ENCODE measurements at regions not wholly inside any gene's neighbourhood (a gene's known extent, or its start where the extent isn't known, plus 50 kb on each side); places are given as distances from the start of the nearest gene placed in this dataset.
A peak's percentile ranks its signal among the peaks of the same experiment; 100 is the strongest.
"Not testable (repeated sequence)": the region's sequence is repeated elsewhere in the genome, so short reads cannot be mapped to it uniquely, and the experiment has no call there.

- DNase-seq (ENCODE audit: low spot score): no peak
These were observed 111.6 kb upstream of the ESRRB start for GRCh38 chr14:76264384-76264783.

DNA sequence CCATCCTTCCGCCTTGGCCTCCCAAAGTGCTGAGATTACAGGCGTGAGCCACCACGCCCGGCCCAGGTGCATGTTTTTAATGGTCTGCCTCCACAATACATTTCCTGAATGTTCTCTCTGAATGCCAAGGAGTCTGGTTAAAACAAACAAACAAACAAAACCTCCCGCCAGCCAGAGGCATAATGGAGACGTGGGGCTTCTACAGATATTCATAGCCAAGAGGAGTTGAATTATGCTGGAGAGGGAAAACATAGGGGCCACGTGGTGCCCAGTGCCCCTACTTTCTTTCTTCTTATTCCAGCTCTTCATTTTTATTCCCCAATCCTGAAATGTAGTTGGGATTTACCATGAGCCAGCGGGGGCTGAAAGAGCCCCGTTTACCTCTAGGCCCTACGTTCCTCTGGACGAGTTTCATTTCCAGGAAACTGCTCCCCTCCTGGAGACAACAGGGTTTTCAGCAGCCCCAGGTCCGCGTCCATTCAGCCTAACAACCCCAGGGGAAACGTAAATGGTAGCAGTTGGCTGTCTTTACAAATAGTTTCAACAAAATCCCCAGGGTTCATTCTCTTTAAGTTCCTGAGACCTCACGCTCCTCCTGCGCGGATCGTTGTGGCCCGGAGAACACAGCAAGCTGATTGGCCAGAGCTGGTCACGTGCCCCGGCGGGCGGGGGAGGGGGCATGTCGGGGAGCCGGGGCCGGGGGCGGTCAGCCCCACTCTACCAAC lies 108.5 kb upstream of the ESRRB start:
- peak; percentile 71 for DNase-seq (ENCODE audit: low spot score)

DNA sequence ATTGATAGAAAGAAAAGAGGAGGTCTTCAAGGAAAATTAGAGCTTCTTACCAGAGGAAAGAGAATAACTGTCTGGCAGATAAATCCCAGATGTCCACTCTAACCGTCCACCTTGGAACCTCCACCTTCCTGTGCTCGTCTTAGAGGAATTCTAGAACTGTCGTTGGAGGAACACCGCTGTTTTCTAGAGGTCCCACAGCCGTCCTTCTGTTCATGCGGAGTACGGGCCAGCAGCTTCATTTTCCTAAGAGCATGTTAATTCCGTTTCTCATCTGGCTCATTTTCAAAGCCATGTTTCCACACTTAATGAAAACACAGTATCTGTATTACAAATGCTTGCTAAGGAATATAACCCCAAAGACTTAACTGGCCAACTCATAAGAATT lies 107.9 kb upstream of the ESRRB start:
- no peak for DNase-seq (ENCODE audit: low spot score)

GRCh38 chr14:76268700-76269099 lies 107.2 kb upstream of the ESRRB start:
- DNase-seq (ENCODE audit: low spot score): no peak

DNA sequence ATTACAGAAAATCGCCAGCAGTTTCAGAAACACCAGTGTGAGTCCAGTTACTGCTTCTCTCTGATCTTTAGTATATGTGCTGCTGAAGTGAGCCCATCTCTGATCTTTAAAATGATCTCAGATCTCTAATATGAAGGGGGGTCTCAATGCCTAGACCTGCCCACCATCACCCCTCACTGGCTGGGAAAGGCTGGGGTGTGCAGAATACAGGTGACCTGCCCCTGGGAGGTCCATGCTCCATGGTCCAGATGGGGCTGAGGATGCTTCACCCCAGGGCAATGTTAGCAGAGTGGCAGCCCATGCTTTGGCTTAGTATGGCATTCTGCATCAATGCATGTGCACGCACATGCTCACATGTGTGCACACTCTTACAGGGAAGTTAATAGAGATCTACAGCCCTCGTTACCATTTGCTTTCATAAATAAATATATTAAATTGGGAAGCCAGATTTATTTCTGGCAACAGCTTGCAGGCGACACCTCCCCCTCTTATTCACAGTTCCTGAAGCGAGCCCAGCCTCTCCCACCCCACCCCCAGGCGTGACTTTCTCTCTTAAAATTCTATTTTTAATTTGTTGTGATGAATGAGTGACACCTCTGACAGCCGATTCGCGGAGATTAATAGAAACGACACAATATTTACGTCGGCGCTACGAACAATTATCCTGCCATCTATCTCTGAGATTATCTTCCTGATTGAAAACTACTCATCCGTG lies 104.7 kb upstream of the ESRRB start:
- DNase-seq (ENCODE audit: low spot score): no peak

- no peak for DNase-seq (ENCODE audit: low spot score)
These were observed 103.6 kb upstream of the ESRRB start for GRCh38 chr14:76272349-76272748.

- DNase-seq (ENCODE audit: low spot score): no peak
These were observed 103.2 kb upstream of the ESRRB start for GRCh38 chr14:76272774-76273173.

GRCh38 chr14:76273346-76273745 lies 102.6 kb upstream of the ESRRB start:
- DNase-seq (ENCODE audit: low spot score): no peak

- DNase-seq (ENCODE audit: low spot score): no peak
These were observed 101.6 kb upstream of the ESRRB start for GRCh38 chr14:76274324-76274723.

GRCh38 chr14:76277586-76278130 lies 98.3 kb upstream of the ESRRB start:
- DNase-seq (ENCODE audit: low spot score): no peak

GRCh38 chr14:76280221-76280620 lies 95.7 kb upstream of the ESRRB start:
- no peak for DNase-seq (ENCODE audit: low spot score)

DNA sequence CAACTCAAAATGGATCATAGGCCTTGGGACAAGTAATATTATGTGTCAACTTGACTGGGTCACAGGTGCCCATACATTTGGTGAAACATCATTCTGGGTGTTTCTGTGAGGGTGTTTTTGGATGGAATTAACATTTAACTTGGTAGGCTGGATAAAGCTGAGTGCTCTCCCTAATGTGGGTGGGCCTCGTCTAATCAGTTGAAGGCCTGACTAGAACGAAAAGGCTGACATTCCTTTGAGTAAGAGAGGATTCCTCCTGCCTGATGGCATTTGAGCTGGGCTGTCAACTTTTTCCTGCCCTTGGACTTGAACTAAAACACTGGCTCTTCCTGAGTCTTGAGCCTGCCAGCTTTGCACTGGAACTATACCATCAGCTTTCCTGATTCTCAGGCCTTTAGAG lies 93.4 kb upstream of the ESRRB start:
- DNase-seq (ENCODE audit: low spot score): no peak

DNA sequence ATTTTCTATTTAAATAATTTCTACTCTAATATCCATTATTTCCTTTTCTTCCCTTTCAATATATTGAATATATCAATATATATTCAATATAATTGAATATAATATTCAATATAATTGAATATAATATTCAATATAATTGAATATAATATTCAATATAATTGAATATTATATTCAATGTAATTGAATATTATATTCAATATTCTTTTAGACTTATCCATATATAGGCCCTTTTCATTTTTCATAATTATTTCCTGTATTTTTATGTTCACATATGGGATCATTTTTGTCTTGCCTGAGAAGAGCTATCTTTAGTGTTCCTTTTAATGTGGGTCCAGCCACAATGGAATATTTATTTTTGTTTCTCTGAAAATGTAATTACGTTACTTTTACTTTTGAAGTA lies 88.9 kb upstream of the ESRRB start:
- no peak for DNase-seq (ENCODE audit: low spot score)

DNA sequence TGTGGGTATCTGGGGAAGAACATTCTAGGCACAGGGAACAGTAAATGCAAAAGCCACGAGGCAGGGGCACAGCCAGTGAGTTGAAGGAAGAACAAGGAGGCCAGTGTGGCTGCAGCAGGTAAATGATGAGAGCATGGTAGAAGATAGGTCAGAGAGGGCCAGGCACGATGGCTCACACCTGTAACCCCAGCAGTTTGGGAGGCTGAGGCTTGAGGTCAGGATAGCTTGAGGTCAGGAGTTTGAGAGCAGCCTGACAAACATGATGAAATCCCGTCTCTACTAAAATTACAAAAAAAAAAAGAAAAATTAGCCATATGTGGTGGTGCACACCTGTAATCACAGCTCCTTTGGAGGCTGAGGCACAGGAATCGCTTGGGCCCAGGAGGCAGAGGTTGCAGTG lies 86.7 kb upstream of the ESRRB start:
- DNase-seq (ENCODE audit: low spot score): no peak

- no peak for DNase-seq (ENCODE audit: low spot score)
These were observed 83.4 kb upstream of the ESRRB start for GRCh38 chr14:76292561-76292960.

DNA sequence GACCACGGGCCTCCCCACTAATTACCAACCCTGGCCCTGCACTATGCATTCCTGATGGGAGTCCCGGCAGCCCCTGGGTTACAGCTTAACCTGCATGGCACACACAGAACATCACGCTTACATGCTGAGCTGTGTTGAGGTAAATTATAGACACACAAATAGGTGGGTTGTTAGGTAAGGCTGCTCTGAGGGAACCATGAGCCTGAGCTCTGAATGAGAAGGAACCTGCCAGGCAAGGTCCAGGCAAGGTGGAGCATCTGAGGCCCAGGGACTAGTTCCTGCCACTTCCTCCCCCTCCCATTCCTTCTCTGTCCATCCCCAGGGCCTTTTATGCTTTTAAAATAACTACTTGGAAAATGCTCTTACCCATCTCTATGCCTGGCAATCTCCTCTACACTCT lies 82.7 kb upstream of the ESRRB start:
- no peak for DNase-seq (ENCODE audit: low spot score)

DNA sequence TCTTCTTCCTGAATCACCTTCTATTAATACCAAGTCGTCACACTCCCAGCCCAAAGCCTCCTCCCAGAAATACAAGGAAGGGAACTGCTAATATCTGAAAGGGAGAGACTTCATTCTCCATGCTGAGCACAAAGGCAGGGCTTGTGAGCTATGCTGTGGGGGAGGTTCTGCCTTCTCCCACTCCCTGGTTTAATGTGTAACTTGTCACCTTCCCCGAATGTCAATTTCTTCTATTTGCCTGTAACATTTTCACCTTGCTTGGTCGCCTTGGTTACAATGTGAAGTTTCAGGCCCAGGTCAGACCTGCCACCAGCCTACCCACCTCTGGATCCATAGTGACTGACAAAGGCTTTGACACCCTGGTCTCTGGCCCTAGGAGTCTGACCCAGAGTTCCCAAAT lies 82.0 kb upstream of the ESRRB start:
- DNase-seq (ENCODE audit: low spot score): no peak

GRCh38 chr14:76294876-76295275 lies 81.1 kb upstream of the ESRRB start:
- DNase-seq (ENCODE audit: low spot score): no peak

DNA sequence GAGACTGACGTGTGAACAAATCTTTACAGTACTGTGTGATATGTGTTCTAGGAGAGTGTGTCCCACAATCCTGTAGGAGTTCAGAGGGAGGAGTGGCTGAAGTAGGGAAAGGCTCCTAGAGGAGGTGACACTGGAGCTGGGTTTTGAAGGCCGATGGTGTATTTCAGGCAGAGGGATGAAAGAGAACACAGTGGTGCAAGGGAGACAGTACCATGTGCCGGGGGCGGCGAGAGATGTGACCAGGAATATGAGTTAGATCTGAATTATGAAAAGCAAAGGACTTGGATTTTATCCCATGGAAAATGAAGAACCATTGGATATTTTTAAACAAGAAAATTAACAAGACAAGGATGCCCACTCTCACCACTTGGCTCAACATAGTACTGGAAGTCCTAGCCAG lies 77.0 kb upstream of the ESRRB start:
- DNase-seq (ENCODE audit: low spot score): no peak

- not testable (repeated sequence) for DNase-seq (ENCODE audit: low spot score)
These were observed 72.7 kb upstream of the ESRRB start for GRCh38 chr14:76303188-76303587.

DNA sequence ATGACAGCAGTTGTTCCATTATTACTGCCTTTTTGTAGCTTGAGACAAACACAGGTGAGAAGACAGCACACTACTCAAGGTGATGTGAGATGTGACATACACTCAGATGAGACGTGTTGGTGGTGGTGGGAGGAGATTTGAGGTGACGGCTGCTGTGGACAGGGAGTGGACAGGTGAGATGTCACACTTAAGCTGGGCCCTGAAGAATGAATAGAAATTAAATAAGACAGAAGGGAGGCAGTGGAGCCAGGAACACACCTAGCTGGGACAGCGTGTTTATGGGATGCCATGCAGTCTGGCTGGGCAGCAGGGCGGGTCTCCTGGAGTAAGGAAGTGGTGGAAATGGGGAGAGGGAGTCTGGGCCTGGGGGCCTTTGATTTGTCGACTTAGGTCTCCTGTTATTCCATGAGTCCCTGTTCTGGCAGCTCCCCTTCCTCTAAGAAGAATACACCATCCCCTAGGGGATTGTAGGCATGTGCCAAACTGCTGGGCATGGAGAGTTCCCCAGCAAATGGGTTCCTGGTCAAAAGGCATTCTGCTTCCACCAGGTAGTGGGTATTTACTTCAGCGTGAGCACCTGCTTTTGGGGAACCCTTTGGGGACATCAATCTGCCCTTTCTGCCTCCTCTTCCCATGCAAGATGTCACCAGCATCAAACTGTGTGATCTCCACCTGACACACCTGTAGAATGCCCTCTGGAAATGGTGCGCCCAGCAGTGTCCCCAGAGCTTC lies 71.2 kb upstream of the ESRRB start:
- DNase-seq (ENCODE audit: low spot score): no peak

- DNase-seq (ENCODE audit: low spot score): no peak
These were observed 70.6 kb upstream of the ESRRB start for GRCh38 chr14:76305268-76305826.

DNA sequence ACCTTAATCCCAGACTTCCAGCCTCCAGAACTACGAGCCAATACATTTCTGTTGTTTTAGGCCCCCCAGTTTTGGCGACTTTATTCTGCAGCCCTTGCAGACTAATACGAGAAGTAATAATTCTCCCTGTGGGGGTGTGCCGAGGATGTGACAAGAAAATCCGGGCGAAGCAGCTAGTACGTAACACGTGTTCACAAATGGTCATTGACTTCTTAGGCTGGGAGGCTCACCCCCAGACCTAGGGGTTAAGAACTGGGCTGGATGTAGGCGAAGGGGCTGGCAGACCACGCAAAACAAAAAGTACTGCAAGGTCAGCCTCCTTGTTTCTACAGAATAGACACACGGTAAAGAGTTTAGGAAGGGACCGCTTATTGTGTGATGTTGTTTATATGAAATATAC lies 69.8 kb upstream of the ESRRB start:
- DNase-seq (ENCODE audit: low spot score): no peak

Data from hepatic stellate cell (primary cell).